Activated naive CD8-positive, alpha-beta T cell treated with anti-CD3 and anti-CD28 coated beads, Interleukin-2, amount 50 U/mL, for 24 hours (primary cell): ENCODE measurements at regions not wholly inside any gene's neighbourhood (a gene's known extent, or its start where the extent isn't known, plus 50 kb on each side); places are given as distances from the start of the nearest gene placed in this dataset.
A peak's percentile ranks its signal among the peaks of the same experiment; 100 is the strongest.

Experiments used
- ATAC-seq: fragments of 150-1000 bp; cut with Tn5 transposase; one replicate; pipeline ENCODE4 v1.10.0; 2021
- DNase-seq: peaks from one replicate; pipeline ENCODE4 v3.0.0; 2021
- H3K27ac Mint-ChIP-seq: one replicate; pipeline ENCODE4 v1.8.0; 2021; ENCODE audit warnings: mild to moderate bottlenecking, mixed read lengths
- H3K27me3 Mint-ChIP-seq: one replicate; pipeline ENCODE4 v1.8.0; 2021; ENCODE audit warnings: mixed read lengths
- H3K36me3 Mint-ChIP-seq: one replicate; pipeline ENCODE4 v1.8.0; 2021; ENCODE audit warnings: low read depth, mixed read lengths
- H3K4me1 Mint-ChIP-seq: one replicate; pipeline ENCODE4 v1.8.0; 2021; ENCODE audit warnings: mixed read lengths
- H3K4me3 Mint-ChIP-seq: one replicate; pipeline ENCODE4 v1.8.0; 2021; ENCODE audit warnings: mild to moderate bottlenecking, moderate library complexity, mixed read lengths
- H3K9me3 Mint-ChIP-seq: one replicate; pipeline ENCODE4 v1.8.0; 2021; ENCODE audit warnings: mixed read lengths

- Mint-ChIP-seq H3K27ac (no peak overlapping the region), H3K36me3 (no peaks in the 10 kb centered on the region), H3K4me3 (no peak overlapping the region), H3K27me3 (no peaks in the 10 kb centered on the region), H3K9me3 (no peaks in the 10 kb centered on the region), H3K4me1 (no peaks in the 10 kb centered on the region)
- ATAC-seq = no peak
- no peak for DNase-seq
Observed at GRCh38 chr4:45350438-45350837, 624.1 kb upstream of the GNPDA2 start.

- H3K4me3 Mint-ChIP-seq = no peak overlapping the region
- H3K36me3 Mint-ChIP-seq = no peaks in the 10 kb centered on the region
- H3K9me3 Mint-ChIP-seq = no peaks in the 10 kb centered on the region
- no peak for ATAC-seq
- no peaks in the 10 kb centered on the region for H3K27me3 Mint-ChIP-seq
- no peak overlapping the region for H3K27ac Mint-ChIP-seq
- no peak for DNase-seq
- no peaks in the 10 kb centered on the region for H3K4me1 Mint-ChIP-seq
Observed at GRCh38 chr4:45349859-45350258, 623.5 kb upstream of the GNPDA2 start.

- H3K4me1 Mint-ChIP-seq = no peaks in the 10 kb centered on the region
- no peak overlapping the region for H3K4me3 Mint-ChIP-seq
- H3K36me3 Mint-ChIP-seq = no peaks in the 10 kb centered on the region
- no peaks in the 10 kb centered on the region for H3K27me3 Mint-ChIP-seq
- no peak overlapping the region for H3K27ac Mint-ChIP-seq
- H3K9me3 Mint-ChIP-seq = no peaks in the 10 kb centered on the region
- DNase-seq = no peak
- no peak for ATAC-seq
Observed at GRCh38 chr4:45346816-45347435, 620.6 kb upstream of the GNPDA2 start.

GRCh38 chr4:45345558-45345957 is 619.2 kb upstream of the GNPDA2 start:
- Mint-ChIP-seq H3K36me3 (no peaks in the 10 kb centered on the region), H3K4me1 (no peaks in the 10 kb centered on the region), H3K27me3 (no peaks in the 10 kb centered on the region), H3K4me3 (no peak overlapping the region), H3K27ac (no peak overlapping the region), H3K9me3 (no peaks in the 10 kb centered on the region)
- ATAC-seq = no peak
- DNase-seq = no peak

GRCh38 chr4:45331802-45332201 is 605.4 kb upstream of the GNPDA2 start:
- ATAC-seq = no peak
- Mint-ChIP-seq H3K4me3 (no peak overlapping the region), H3K27ac (no peak overlapping the region), H3K27me3 (no peaks in the 10 kb centered on the region), H3K36me3 (no peaks in the 10 kb centered on the region), H3K4me1 (no peaks in the 10 kb centered on the region), H3K9me3 (peaks cover 8% of the 10 kb centered on the region)
- no peak for DNase-seq

- Mint-ChIP-seq H3K36me3 (no peaks in the 10 kb centered on the region), H3K27me3 (no peaks in the 10 kb centered on the region), H3K9me3 (peaks cover 13% of the 10 kb centered on the region), H3K4me1 (no peaks in the 10 kb centered on the region), H3K4me3 (no peak overlapping the region), H3K27ac (no peak overlapping the region)
- ATAC-seq (no peak), DNase-seq (no peak)
Observed at GRCh38 chr4:45327544-45327943, 601.2 kb upstream of the GNPDA2 start.

GRCh38 chr4:45324455-45325417 is 598.4 kb upstream of the GNPDA2 start:
- Mint-ChIP-seq H3K4me1 (no peaks in the 10 kb centered on the region), H3K27me3 (no peaks in the 10 kb centered on the region)

GRCh38 chr4:45323453-45324058 is 597.2 kb upstream of the GNPDA2 start:
- Mint-ChIP-seq H3K9me3 (peaks cover 9% of the 10 kb centered on the region), H3K36me3 (no peaks in the 10 kb centered on the region), H3K27me3 (no peaks in the 10 kb centered on the region), H3K4me3 (no peak overlapping the region), H3K27ac (no peak overlapping the region), H3K4me1 (no peaks in the 10 kb centered on the region)
- ATAC-seq (no peak), DNase-seq (no peak)

More at GRCh38 chr4:45324455-45325417, 598.4 kb upstream of the GNPDA2 start:
- H3K27ac Mint-ChIP-seq = no peak overlapping the region
- DNase-seq = no peak
- H3K4me3 Mint-ChIP-seq = no peak overlapping the region
- peaks cover 9% of the 10 kb centered on the region for H3K9me3 Mint-ChIP-seq
- H3K36me3 Mint-ChIP-seq = no peaks in the 10 kb centered on the region
- ATAC-seq = no peak

GRCh38 chr4:45317739-45318138 is 591.4 kb upstream of the GNPDA2 start:
- Mint-ChIP-seq H3K27me3 (no peaks in the 10 kb centered on the region), H3K4me1 (no peaks in the 10 kb centered on the region), H3K27ac (no peak overlapping the region), H3K36me3 (no peaks in the 10 kb centered on the region), H3K4me3 (no peak overlapping the region), H3K9me3 (peaks cover 4% of the 10 kb centered on the region)
- ATAC-seq (no peak), DNase-seq (no peak)

- Mint-ChIP-seq H3K9me3 (peaks cover 4% of the 10 kb centered on the region), H3K36me3 (no peaks in the 10 kb centered on the region), H3K27me3 (no peaks in the 10 kb centered on the region), H3K27ac (no peak overlapping the region), H3K4me1 (no peaks in the 10 kb centered on the region), H3K4me3 (no peak overlapping the region)
- DNase-seq (no peak), ATAC-seq (no peak)
Observed at GRCh38 chr4:45317276-45317675, 590.9 kb upstream of the GNPDA2 start.

GRCh38 chr4:45316257-45316656 is 589.9 kb upstream of the GNPDA2 start:
- no peak for ATAC-seq
- DNase-seq = no peak
- H3K36me3 Mint-ChIP-seq = no peaks in the 10 kb centered on the region
- H3K27ac Mint-ChIP-seq = no peak overlapping the region
- H3K4me1 Mint-ChIP-seq = no peaks in the 10 kb centered on the region
- H3K4me3 Mint-ChIP-seq = no peak overlapping the region
- H3K9me3 Mint-ChIP-seq = peaks cover 4% of the 10 kb centered on the region
- no peaks in the 10 kb centered on the region for H3K27me3 Mint-ChIP-seq

- ATAC-seq = no peak
Observed at GRCh38 chr4:45302828-45303227, 576.5 kb upstream of the GNPDA2 start.

GRCh38 chr4:45294464-45294863 is 568.1 kb upstream of the GNPDA2 start:
- Mint-ChIP-seq H3K27ac (no peak overlapping the region), H3K36me3 (no peaks in the 10 kb centered on the region), H3K9me3 (peaks cover 7% of the 10 kb centered on the region), H3K27me3 (no peaks in the 10 kb centered on the region), H3K4me3 (no peak overlapping the region), H3K4me1 (no peaks in the 10 kb centered on the region)
- no peak for DNase-seq
- ATAC-seq = no peak

More at GRCh38 chr4:45302828-45303227, 576.5 kb upstream of the GNPDA2 start:
- no peak for DNase-seq
- Mint-ChIP-seq H3K9me3 (no peaks in the 10 kb centered on the region), H3K36me3 (no peaks in the 10 kb centered on the region), H3K4me3 (no peak overlapping the region), H3K4me1 (no peaks in the 10 kb centered on the region), H3K27me3 (no peaks in the 10 kb centered on the region), H3K27ac (no peak overlapping the region)

GRCh38 chr4:45293335-45293734 is 567.0 kb upstream of the GNPDA2 start:
- H3K4me3 Mint-ChIP-seq = no peak overlapping the region
- H3K36me3 Mint-ChIP-seq = no peaks in the 10 kb centered on the region
- DNase-seq = no peak
- no peak overlapping the region for H3K27ac Mint-ChIP-seq
- H3K4me1 Mint-ChIP-seq = no peaks in the 10 kb centered on the region
- H3K9me3 Mint-ChIP-seq = peaks cover 7% of the 10 kb centered on the region
- no peak for ATAC-seq
- H3K27me3 Mint-ChIP-seq = no peaks in the 10 kb centered on the region

GRCh38 chr4:45292844-45293243 is 566.5 kb upstream of the GNPDA2 start:
- Mint-ChIP-seq H3K4me3 (no peak overlapping the region), H3K9me3 (peaks cover 7% of the 10 kb centered on the region), H3K27ac (no peak overlapping the region), H3K36me3 (no peaks in the 10 kb centered on the region), H3K27me3 (no peaks in the 10 kb centered on the region), H3K4me1 (no peaks in the 10 kb centered on the region)
- ATAC-seq = peak; percentile 36
- DNase-seq = no peak
